ENCODE measurements at regions not wholly inside any gene's neighbourhood (a gene's known extent, or its start where the extent isn't known, plus 50 kb on each side); places are given as distances from the start of the nearest gene placed in this dataset.

DNA sequence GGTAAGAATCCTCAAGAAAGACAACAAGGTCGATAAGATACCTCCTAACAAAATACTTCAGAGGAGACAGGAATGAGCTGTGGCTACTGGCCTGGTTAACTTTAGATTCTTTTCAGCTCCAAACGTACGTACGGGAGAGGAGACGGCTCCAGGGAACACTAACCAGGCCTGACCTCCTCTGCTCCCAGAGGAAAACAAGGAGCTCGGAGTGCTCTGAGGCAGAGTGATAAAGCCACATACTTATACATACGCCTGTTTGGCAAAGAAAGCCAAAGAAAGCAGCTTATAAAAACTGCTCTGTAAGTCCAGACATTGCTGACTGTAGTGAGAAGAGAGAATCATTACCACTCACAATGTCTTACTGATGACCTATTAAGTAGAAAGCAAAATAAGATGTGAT, 263.9 kb downstream of the MZT1 start:
- no peak overlapping the region for H3K4me3 ChIP-seq (ENCODE audit: low read depth, low read length)
- DNase-seq (ENCODE audit: low read depth): no peak
- TF ChIP-seq, protein P1, sequence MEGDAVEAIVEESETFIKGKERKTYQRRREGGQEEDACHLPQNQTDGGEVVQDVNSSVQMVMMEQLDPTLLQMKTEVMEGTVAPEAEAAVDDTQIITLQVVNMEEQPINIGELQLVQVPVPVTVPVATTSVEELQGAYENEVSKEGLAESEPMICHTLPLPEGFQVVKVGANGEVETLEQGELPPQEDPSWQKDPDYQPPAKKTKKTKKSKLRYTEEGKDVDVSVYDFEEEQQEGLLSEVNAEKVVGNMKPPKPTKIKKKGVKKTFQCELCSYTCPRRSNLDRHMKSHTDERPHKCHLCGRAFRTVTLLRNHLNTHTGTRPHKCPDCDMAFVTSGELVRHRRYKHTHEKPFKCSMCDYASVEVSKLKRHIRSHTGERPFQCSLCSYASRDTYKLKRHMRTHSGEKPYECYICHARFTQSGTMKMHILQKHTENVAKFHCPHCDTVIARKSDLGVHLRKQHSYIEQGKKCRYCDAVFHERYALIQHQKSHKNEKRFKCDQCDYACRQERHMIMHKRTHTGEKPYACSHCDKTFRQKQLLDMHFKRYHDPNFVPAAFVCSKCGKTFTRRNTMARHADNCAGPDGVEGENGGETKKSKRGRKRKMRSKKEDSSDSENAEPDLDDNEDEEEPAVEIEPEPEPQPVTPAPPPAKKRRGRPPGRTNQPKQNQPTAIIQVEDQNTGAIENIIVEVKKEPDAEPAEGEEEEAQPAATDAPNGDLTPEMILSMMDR (IDR thresholded peaks at IDR 0.05; ENCODE audit: insufficient read depth, low read depth, low read length, missing control alignments): no peak

DNA sequence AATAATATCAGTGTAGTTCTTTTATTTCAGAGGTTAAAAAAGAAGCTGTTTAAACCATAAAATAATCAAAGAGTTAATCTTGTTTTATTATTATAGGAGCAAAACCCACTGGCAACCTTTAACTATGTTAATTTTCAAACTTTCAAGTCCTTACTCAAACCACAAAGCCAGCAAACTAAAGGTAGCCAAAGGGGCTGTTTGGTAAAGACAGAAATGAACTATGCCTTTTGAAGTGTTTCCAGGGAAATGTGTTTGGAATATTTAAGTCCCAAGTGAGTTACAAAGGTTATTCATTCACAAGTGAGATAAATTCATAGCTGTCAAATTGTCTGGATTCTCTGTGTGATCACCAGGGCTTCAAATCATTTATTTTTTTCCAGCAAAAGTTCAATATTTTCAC, 264.7 kb downstream of the MZT1 start:
- TF ChIP-seq, protein P1 (IDR thresholded peaks at IDR 0.05; ENCODE audit: insufficient read depth, low read depth, low read length, missing control alignments): no peak
- no peak for DNase-seq (ENCODE audit: low read depth)
- H3K4me3 ChIP-seq (ENCODE audit: low read depth, low read length): no peak overlapping the region

DNA sequence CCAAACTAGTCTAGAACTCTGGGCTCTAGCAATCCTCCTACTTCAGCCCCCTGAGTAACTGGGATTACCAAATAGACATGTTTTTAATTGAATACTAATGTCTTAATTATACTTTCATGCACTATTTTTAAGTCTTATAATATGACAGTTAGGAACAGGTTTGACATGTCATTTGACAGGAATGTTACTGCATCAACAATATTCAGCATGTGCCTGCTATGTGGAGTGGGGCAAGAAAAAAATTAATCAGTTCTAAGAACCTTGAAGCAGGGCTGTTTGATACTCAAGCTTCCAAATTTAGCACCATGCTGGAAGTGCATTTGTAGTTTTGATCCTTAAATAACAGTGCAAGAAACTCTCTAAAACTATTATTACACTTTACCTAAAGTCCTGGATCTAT, 265.3 kb downstream of the MZT1 start:
- TF ChIP-seq, protein P1 (IDR thresholded peaks at IDR 0.05; ENCODE audit: insufficient read depth, low read depth, low read length, missing control alignments): no peak
- no peak overlapping the region for H3K4me3 ChIP-seq (ENCODE audit: low read depth, low read length)
- DNase-seq (ENCODE audit: low read depth): no peak

DNA sequence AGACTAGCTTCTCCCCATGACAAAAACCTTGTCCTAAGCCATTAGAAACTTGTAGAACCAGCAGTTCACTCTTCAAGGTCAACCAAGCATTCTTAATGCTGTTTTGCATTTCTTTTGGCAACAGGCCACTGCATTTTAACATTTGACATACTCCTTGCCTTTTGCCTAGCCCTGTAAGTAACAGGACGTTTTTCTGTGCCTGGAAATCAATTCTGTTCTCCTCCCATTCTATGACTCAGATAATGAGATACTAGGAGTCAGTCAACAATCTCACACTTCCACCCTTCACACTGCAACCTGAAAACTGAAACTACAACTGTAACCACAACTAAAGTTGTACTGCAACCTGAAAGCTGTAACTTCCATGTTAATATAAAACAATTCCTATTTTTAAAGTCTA, 268.7 kb downstream of the MZT1 start:
- no peak overlapping the region for H3K4me3 ChIP-seq (ENCODE audit: low read depth, low read length)
- DNase-seq (ENCODE audit: low read depth): no peak
- TF ChIP-seq, protein P1 (IDR thresholded peaks at IDR 0.05; ENCODE audit: insufficient read depth, low read depth, low read length, missing control alignments): no peak

DNA sequence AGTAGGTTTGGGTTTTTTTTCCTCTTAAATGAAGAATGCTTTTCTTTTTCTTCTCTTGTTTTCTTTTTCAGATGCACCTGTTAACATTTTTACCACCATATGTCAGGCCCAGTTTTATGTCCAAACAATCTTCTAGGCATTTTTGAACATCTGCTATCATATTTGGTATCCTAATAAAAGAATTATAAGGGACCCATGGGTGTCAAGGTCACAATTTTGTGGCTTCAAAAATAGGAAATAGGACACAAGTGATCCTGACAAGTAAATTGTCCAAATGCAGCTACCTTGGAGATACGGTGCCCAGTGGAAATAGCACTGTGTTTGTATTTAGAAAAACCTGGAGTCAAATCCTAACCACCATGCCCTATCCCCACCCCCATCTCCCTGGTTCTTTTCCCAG, 270.3 kb downstream of the MZT1 start:
- TF ChIP-seq, protein P1 (IDR thresholded peaks at IDR 0.05; ENCODE audit: insufficient read depth, low read depth, low read length, missing control alignments): no peak
- no peak overlapping the region for H3K4me3 ChIP-seq (ENCODE audit: low read depth, low read length)
- DNase-seq (ENCODE audit: low read depth): no peak

DNA sequence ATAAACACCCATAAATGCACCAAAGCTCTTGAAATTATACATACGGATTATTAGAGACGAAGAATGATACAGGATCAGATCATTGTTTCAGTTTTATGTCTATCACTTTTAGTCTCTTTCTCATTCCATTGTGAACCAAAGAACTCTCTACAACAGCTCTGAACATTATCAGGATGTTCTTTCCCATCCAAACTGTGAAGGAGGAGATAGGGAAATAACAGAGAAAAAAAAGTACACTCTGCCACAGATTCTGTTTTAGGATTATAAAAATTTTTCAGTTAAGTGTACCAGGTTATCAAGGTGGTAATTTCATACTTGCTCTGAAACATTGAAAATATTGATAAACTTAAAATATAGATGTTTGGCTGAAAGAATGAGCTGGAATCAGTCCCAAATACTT, 270.9 kb downstream of the MZT1 start:
- DNase-seq (ENCODE audit: low read depth): no peak
- no peak overlapping the region for H3K4me3 ChIP-seq (ENCODE audit: low read depth, low read length)

DNA sequence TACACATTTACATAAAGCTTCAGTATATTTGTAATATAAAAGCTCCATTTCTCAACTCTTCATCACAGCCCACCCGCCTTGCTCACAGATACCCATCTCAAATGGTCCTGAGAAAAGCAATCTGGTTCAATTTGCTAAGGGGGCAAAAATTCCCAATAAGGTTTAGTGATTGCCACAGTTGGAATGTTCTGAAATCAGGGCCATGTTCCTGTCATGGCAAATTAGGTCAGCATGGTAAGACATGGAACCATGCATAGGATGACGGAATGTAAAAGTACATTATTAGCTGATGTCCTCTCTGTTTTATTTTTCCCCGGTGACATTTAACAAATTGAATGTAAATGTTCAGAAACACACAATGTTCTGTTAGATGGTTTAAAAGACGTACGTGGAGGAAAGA, 274.3 kb downstream of the MZT1 start:
- TF ChIP-seq, protein P1 (IDR thresholded peaks at IDR 0.05; ENCODE audit: insufficient read depth, low read depth, low read length, missing control alignments): no peak
- DNase-seq (ENCODE audit: low read depth): no peak
- H3K4me3 ChIP-seq (ENCODE audit: low read depth, low read length): no peak overlapping the region

More for the DNA sequence above, 270.9 kb downstream of the MZT1 start:
- TF ChIP-seq, protein P1 (IDR thresholded peaks at IDR 0.05; ENCODE audit: insufficient read depth, low read depth, low read length, missing control alignments): no peak

All from GM12865 (cell line).